ENCODE measurements at regions not wholly inside any gene's neighbourhood (a gene's known extent, or its start where the extent isn't known, plus 50 kb on each side); places are given as distances from the start of the nearest gene placed in this dataset.

- WGBS (ENCODE audit: insufficient coverage, insufficient replicate concordance, low lambda C conversion rate, missing lambda C conversion rate) = 3% methylated on average over 3 of the region's 3 CpGs
- no peaks in the 10 kb centered on the region for H3K36me3 ChIP-seq (ENCODE audit: control insufficient read depth in 2 of 2, insufficient read depth in 2 of 2, low read length in 1 of 2)
- no peak for TF ChIP-seq ZNF622 (IDR thresholded peaks at IDR 0.05)
- TF ChIP-seq ATF7 (IDR thresholded peaks at IDR 0.05; ENCODE audit: low read depth) = no peak
- TF ChIP-seq, protein P1, sequence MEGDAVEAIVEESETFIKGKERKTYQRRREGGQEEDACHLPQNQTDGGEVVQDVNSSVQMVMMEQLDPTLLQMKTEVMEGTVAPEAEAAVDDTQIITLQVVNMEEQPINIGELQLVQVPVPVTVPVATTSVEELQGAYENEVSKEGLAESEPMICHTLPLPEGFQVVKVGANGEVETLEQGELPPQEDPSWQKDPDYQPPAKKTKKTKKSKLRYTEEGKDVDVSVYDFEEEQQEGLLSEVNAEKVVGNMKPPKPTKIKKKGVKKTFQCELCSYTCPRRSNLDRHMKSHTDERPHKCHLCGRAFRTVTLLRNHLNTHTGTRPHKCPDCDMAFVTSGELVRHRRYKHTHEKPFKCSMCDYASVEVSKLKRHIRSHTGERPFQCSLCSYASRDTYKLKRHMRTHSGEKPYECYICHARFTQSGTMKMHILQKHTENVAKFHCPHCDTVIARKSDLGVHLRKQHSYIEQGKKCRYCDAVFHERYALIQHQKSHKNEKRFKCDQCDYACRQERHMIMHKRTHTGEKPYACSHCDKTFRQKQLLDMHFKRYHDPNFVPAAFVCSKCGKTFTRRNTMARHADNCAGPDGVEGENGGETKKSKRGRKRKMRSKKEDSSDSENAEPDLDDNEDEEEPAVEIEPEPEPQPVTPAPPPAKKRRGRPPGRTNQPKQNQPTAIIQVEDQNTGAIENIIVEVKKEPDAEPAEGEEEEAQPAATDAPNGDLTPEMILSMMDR (IDR thresholded peaks at IDR 0.05 in 2 of 3, conservative IDR thresholded peaks at IDR 0.05 in 1 of 3; ENCODE audit: control insufficient read depth in 2 of 3, extremely low read depth in 1 of 3, insufficient read depth in 1 of 3, low read depth in 3 of 3, low read length in 3 of 3) = no peak
- no peak for TF ChIP-seq BHLHE40 (IDR thresholded peaks at IDR 0.05; ENCODE audit: borderline replicate concordance in 1 of 2, low read depth in 2 of 2, low read length in 1 of 2)
- no peak for TF ChIP-seq ZNF274 (IDR thresholded peaks at IDR 0.05; ENCODE audit: insufficient read depth, insufficient read length)
- TF ChIP-seq EED (IDR thresholded peaks at IDR 0.05; ENCODE audit: low read depth) = no peak
- no peak for TF ChIP-seq FOS (IDR thresholded peaks at IDR 0.05; ENCODE audit: borderline replicate concordance, extremely low read depth, insufficient read length)
- no peak for TF ChIP-seq BMI1 (IDR thresholded peaks at IDR 0.05; ENCODE audit: borderline replicate concordance)
- TF ChIP-seq SMAD1 (IDR thresholded peaks at IDR 0.05; ENCODE audit: low read depth, partially characterized antibody) = no peak
- TF ChIP-seq, protein P2, sequence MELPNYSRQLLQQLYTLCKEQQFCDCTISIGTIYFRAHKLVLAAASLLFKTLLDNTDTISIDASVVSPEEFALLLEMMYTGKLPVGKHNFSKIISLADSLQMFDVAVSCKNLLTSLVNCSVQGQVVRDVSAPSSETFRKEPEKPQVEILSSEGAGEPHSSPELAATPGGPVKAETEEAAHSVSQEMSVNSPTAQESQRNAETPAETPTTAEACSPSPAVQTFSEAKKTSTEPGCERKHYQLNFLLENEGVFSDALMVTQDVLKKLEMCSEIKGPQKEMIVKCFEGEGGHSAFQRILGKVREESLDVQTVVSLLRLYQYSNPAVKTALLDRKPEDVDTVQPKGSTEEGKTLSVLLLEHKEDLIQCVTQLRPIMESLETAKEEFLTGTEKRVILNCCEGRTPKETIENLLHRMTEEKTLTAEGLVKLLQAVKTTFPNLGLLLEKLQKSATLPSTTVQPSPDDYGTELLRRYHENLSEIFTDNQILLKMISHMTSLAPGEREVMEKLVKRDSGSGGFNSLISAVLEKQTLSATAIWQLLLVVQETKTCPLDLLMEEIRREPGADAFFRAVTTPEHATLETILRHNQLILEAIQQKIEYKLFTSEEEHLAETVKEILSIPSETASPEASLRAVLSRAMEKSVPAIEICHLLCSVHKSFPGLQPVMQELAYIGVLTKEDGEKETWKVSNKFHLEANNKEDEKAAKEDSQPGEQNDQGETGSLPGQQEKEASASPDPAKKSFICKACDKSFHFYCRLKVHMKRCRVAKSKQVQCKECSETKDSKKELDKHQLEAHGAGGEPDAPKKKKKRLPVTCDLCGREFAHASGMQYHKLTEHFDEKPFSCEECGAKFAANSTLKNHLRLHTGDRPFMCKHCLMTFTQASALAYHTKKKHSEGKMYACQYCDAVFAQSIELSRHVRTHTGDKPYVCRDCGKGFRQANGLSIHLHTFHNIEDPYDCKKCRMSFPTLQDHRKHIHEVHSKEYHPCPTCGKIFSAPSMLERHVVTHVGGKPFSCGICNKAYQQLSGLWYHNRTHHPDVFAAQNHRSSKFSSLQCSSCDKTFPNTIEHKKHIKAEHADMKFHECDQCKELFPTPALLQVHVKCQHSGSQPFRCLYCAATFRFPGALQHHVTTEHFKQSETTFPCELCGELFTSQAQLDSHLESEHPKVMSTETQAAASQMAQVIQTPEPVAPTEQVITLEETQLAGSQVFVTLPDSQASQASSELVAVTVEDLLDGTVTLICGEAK (IDR thresholded peaks at IDR 0.05; ENCODE audit: borderline replicate concordance) = no peak
- TF ChIP-seq RFX5 (IDR thresholded peaks at IDR 0.05; ENCODE audit: low read depth, low read length) = no peak
- TF ChIP-seq CHD1 (IDR thresholded peaks at IDR 0.05; ENCODE audit: low read depth, low read length) = no peak
- no peak overlapping the region for H2AFZ ChIP-seq (ENCODE audit: control insufficient read depth, low read depth, low read length)
- intact Hi-C loops (cut with micrococcal nuclease; ENCODE audit: unreplicated experiment) = no loop called here
- ChIA-PET POLR2A (no interaction called here), CTCF (no interaction called here), RAD21 (ENCODE audit: unreplicated experiment) (no interaction called here), SMC1A (ENCODE audit: uncharacterized antibody, unreplicated experiment) (no interaction called here)
- H3K4me3 ChIP-seq = no peak overlapping the region
- no TSS peak for BruUV-seq (replicated peaks)
- H3K4me2 ChIP-seq (ENCODE audit: control insufficient read depth, insufficient read depth) = no peak overlapping the region
- no peak overlapping the region for H3K9ac ChIP-seq (ENCODE audit: control insufficient read depth, insufficient read depth, low read length)
- no peak overlapping the region for H3K27ac ChIP-seq (ENCODE audit: control insufficient read depth, insufficient read depth)
- no peaks in the 10 kb centered on the region for H3K27me3 ChIP-seq (replicated peaks in 1 of 2; ENCODE audit: control insufficient read depth in 2 of 2, insufficient read depth in 2 of 2, low read length in 1 of 2)
- no peak for DNase-seq (ENCODE audit: low read depth, low spot score)
- no peak for ATAC-seq
- no peaks in the 10 kb centered on the region for H3K79me2 ChIP-seq (ENCODE audit: control insufficient read depth, insufficient read depth, low read length)
- H4K20me1 ChIP-seq (ENCODE audit: control insufficient read depth, insufficient read depth) = no peaks in the 10 kb centered on the region
- FAIRE-seq = no peak
- H3K9me3 ChIP-seq (replicated peaks; ENCODE audit: control insufficient read depth, insufficient read depth, low read length) = no peaks in the 10 kb centered on the region
- H3K4me1 ChIP-seq (ENCODE audit: control insufficient read depth, insufficient read depth, low read length) = no peaks in the 10 kb centered on the region
- in situ Hi-C loops (cut with MboI) = no loop called here
These were observed 360.2 kb upstream of the BRINP3 start for GRCh38 chr1:190837888-190838287.

All from GM12878 (cell line).